ENCODE measurements at regions not wholly inside any gene's neighbourhood (a gene's known extent, or its start where the extent isn't known, plus 50 kb on each side); places are given as distances from the start of the nearest gene placed in this dataset.

DNA sequence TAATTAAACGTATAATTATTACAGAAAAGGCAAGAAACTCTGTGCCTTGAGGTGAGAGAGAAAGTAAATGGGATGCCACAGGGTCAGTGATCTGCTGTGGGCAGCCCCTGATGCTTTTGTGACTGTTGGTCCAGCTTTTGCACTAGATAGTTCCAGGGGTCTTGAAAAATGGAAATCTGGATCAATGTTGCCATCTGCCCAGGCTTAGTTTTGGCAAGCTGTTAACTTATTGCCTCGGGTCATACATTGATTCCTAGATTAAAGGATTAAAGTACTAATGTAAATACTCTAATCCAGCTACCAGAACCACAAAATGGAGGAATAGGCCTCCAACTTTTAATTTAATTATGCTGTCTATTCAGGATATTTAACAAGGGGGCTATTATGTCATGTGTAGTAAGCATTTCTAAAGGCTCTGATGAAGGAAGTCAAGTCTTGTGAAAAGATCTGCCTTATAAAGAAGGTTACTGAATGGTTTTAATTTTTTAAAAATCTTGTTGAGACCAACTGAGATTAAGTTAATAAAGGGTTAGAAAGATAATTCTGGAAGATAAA lies 376.0 kb upstream of the HS3ST5 start:
- Histone ChIP-seq H3K27me3 (ENCODE audit: insufficient read depth) (no peaks in the 10 kb centered on the region), H3K4me1 (ENCODE audit: control insufficient read depth in 1 of 2, insufficient read depth in 2 of 2, low read depth in 1 of 2, low read length in 1 of 2) (no peaks in the 10 kb centered on the region), H3K9me3 (no peaks in the 10 kb centered on the region), H2AFZ (ENCODE audit: low read depth) (no peak overlapping the region), H3K4me3 (ENCODE audit: low read depth in 2 of 2, low read length in 1 of 2) (no peak overlapping the region), H3F3A (replicated peaks; ENCODE audit: insufficient read depth) (no peaks in the 10 kb centered on the region), H3K9me2 (no peaks in the 10 kb centered on the region), H3K27ac (ENCODE audit: low read depth in 2 of 2, low read length in 1 of 2) (no peak overlapping the region), H3K79me2 (ENCODE audit: insufficient read depth) (no peaks in the 10 kb centered on the region), H4K20me1 (ENCODE audit: insufficient read depth) (no peaks in the 10 kb centered on the region), H3K36me3 (replicated peaks in 1 of 2; ENCODE audit: control insufficient read depth in 1 of 2, insufficient read depth in 2 of 2, low read length in 1 of 2) (no peaks in the 10 kb centered on the region), H3K4me2 (no peak overlapping the region), H3K9ac (no peak overlapping the region)
- no peak for TF ChIP-seq RCOR1 (IDR thresholded peaks at IDR 0.05; ENCODE audit: low read length)
- TF ChIP-seq GATA2 (CRISPR knock-in tag; IDR thresholded peaks at IDR 0.05) = no peak
- TF ChIP-seq RAD21 (IDR thresholded peaks at IDR 0.05; ENCODE audit: low read length) = no peak
- TF ChIP-seq, protein P1, sequence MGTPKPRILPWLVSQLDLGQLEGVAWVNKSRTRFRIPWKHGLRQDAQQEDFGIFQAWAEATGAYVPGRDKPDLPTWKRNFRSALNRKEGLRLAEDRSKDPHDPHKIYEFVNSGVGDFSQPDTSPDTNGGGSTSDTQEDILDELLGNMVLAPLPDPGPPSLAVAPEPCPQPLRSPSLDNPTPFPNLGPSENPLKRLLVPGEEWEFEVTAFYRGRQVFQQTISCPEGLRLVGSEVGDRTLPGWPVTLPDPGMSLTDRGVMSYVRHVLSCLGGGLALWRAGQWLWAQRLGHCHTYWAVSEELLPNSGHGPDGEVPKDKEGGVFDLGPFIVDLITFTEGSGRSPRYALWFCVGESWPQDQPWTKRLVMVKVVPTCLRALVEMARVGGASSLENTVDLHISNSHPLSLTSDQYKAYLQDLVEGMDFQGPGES (IDR thresholded peaks at IDR 0.05; ENCODE audit: low read depth, low read length) = no peak
- TF ChIP-seq FOXM1 (IDR thresholded peaks at IDR 0.05; ENCODE audit: low read depth) = no peak
- TF ChIP-seq SIN3A (IDR thresholded peaks at IDR 0.05; ENCODE audit: borderline replicate concordance, low read depth, low read length) = no peak
- no peak for TF ChIP-seq RFX5 (IDR thresholded peaks at IDR 0.05; ENCODE audit: low read length)
- TF ChIP-seq, protein P2, sequence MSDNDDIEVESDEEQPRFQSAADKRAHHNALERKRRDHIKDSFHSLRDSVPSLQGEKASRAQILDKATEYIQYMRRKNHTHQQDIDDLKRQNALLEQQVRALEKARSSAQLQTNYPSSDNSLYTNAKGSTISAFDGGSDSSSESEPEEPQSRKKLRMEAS (IDR thresholded peaks at IDR 0.05; ENCODE audit: low read depth) = no peak
- TF ChIP-seq MXI1 (IDR thresholded peaks at IDR 0.05; ENCODE audit: low read depth, low read length) = no peak
- no peak for TF ChIP-seq POLR2AphosphoS5 (IDR thresholded peaks at IDR 0.05; ENCODE audit: low read depth, low read length)
- TF ChIP-seq SMC3 (IDR thresholded peaks at IDR 0.05; ENCODE audit: low read depth, low read length) = no peak
- TF ChIP-seq MEF2A (IDR thresholded peaks at IDR 0.05; ENCODE audit: borderline replicate concordance, low read depth) = no peak
- TF ChIP-seq USF2 (IDR thresholded peaks at IDR 0.05; ENCODE audit: borderline replicate concordance, low read depth, low read length) = no peak
- TF ChIP-seq TAF1 (IDR thresholded peaks at IDR 0.05; ENCODE audit: borderline replicate concordance, low read depth, low read length) = no peak
- TF ChIP-seq EP300 (IDR thresholded peaks at IDR 0.05; ENCODE audit: borderline replicate concordance in 1 of 2, low read depth in 1 of 2, low read length in 1 of 2) = no peak
- no peak for TF ChIP-seq TEAD4 (IDR thresholded peaks at IDR 0.05; ENCODE audit: borderline replicate concordance, insufficient read depth)
- TF ChIP-seq CHD2 (IDR thresholded peaks at IDR 0.05; ENCODE audit: low read length, partially characterized antibody) = no peak
- no peak for TF ChIP-seq FOXJ3 (CRISPR knock-in tag; IDR thresholded peaks at IDR 0.05)
- TF ChIP-seq, protein P3, sequence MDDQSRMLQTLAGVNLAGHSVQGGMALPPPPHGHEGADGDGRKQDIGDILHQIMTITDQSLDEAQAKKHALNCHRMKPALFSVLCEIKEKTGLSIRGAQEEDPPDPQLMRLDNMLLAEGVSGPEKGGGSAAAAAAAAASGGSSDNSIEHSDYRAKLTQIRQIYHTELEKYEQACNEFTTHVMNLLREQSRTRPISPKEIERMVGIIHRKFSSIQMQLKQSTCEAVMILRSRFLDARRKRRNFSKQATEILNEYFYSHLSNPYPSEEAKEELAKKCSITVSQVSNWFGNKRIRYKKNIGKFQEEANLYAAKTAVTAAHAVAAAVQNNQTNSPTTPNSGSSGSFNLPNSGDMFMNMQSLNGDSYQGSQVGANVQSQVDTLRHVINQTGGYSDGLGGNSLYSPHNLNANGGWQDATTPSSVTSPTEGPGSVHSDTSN (IDR thresholded peaks at IDR 0.05) = no peak
- TF ChIP-seq FOSL2 (IDR thresholded peaks at IDR 0.05; ENCODE audit: borderline replicate concordance, low read depth) = no peak
- DNase-seq = no peak
- ChIA-PET POLR2A (no interaction called here), CTCF (no interaction called here)
- 12% methylated on average over 2 of the region's 2 CpGs for WGBS (ENCODE audit: low lambda C conversion rate)

Data from SK-N-SH (cell line).